ENCODE measurements at regions not wholly inside any gene's neighbourhood (a gene's known extent, or its start where the extent isn't known, plus 50 kb on each side); places are given as distances from the start of the nearest gene placed in this dataset.

- no peaks in the 10 kb centered on the region for H3K4me1 Mint-ChIP-seq (ENCODE audit: low read depth)
- H3K4me3 Mint-ChIP-seq: no peak overlapping the region
- H3K9me3 Mint-ChIP-seq (ENCODE audit: insufficient read depth): no peaks in the 10 kb centered on the region
- no peaks in the 10 kb centered on the region for H3K36me3 Mint-ChIP-seq (ENCODE audit: low read depth)
- H3K27me3 Mint-ChIP-seq (ENCODE audit: low read depth): peaks cover 7% of the 10 kb centered on the region
- ChIA-PET CTCF (no interaction called here), POLR2A (no interaction called here)
- ATAC-seq (no peak), DNase-seq (no peak)
- no peak overlapping the region for H3K27ac Mint-ChIP-seq
Measured at GRCh38 chr17:79214459-79214858, 139.8 kb downstream of the ENGASE start.

GRCh38 chr17:79213305-79213704 lies 138.7 kb downstream of the ENGASE start:
- Mint-ChIP-seq H3K36me3 (ENCODE audit: low read depth) (no peaks in the 10 kb centered on the region), H3K4me3 (no peak overlapping the region), H3K9me3 (ENCODE audit: insufficient read depth) (no peaks in the 10 kb centered on the region), H3K4me1 (ENCODE audit: low read depth) (no peaks in the 10 kb centered on the region), H3K27ac (no peak overlapping the region), H3K27me3 (ENCODE audit: low read depth) (peaks cover 2% of the 10 kb centered on the region)
- DNase-seq (no peak), ATAC-seq (no peak)
- ChIA-PET POLR2A (no interaction called here), CTCF (no interaction called here)

DNA sequence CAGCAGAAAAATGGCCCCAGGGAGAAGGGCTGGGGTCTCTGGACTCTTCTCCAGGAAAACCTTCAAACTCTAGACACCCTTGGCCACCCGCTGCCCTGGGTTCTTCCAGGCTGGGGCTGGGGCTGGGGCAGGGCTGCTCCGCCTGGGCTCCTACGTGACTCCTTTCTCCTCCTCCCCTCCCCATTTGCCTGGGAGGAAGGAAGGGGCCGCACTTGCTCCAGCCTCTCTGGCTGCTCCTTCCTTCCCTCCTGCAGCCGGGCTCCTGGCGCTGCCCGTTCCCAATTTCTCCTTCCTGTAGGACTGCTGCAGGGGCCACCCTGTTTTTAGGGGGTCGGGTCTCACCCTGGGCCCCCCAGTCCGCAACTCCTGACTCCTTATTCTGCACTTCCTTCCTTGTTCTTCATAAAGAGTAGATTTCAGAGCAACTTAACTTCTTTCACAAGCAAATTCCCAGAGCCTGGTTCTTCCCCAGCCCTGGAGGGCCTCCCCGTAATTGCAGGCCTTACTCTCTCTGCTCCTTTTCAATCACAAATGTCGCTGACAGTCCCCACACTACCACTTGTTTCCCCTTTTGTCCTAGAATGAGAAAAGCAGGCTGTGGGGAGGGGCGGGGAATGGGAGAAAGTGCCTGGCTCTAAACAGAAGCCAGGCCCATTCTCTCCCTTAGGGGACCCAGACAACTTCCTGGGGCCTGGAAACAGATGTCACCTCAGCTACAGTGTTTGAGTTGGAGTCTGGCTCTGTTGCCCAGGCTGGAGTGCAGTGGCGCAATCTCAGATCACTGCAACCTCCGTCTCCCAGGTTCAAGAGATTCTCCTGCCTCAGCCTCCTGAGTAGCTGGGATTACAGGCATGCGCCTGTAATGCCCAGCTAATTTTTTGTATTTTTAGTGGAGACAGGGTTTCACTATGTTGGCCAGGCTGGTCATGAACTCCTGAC lies 137.8 kb downstream of the ENGASE start:
- ChIA-PET CTCF (no interaction called here), POLR2A (no interaction called here)

GRCh38 chr17:79211061-79211770 lies 136.6 kb downstream of the ENGASE start:
- no peak for ATAC-seq
- no peak for DNase-seq
- POLR2A ChIA-PET: no interaction called here
- Mint-ChIP-seq H3K27me3 (ENCODE audit: low read depth) (peaks cover 5% of the 10 kb centered on the region), H3K4me1 (ENCODE audit: low read depth) (no peaks in the 10 kb centered on the region), H3K27ac (no peak overlapping the region), H3K4me3 (no peak overlapping the region), H3K36me3 (ENCODE audit: low read depth) (no peaks in the 10 kb centered on the region), H3K9me3 (ENCODE audit: insufficient read depth) (no peaks in the 10 kb centered on the region)
- CTCF ChIA-PET: no interaction called here

More for the DNA sequence above, 137.8 kb downstream of the ENGASE start:
- Mint-ChIP-seq H3K27ac (no peak overlapping the region), H3K36me3 (ENCODE audit: low read depth) (no peaks in the 10 kb centered on the region), H3K4me1 (ENCODE audit: low read depth) (no peaks in the 10 kb centered on the region), H3K27me3 (ENCODE audit: low read depth) (peaks cover 3% of the 10 kb centered on the region), H3K4me3 (no peak overlapping the region), H3K9me3 (ENCODE audit: insufficient read depth) (no peaks in the 10 kb centered on the region)
- DNase-seq (no peak), ATAC-seq (no peak)

- H3K9me3 Mint-ChIP-seq (ENCODE audit: insufficient read depth): no peaks in the 10 kb centered on the region
- H3K27me3 Mint-ChIP-seq (ENCODE audit: low read depth): peaks cover 5% of the 10 kb centered on the region
- no peak for DNase-seq
- H3K4me1 Mint-ChIP-seq (ENCODE audit: low read depth): no peaks in the 10 kb centered on the region
- H3K27ac Mint-ChIP-seq: no peak overlapping the region
- no peaks in the 10 kb centered on the region for H3K36me3 Mint-ChIP-seq (ENCODE audit: low read depth)
- no peak overlapping the region for H3K4me3 Mint-ChIP-seq
- no peak for ATAC-seq
- CTCF ChIA-PET: no interaction called here
- POLR2A ChIA-PET: no interaction called here
Measured at GRCh38 chr17:79210638-79211037, 136.0 kb downstream of the ENGASE start.

DNA sequence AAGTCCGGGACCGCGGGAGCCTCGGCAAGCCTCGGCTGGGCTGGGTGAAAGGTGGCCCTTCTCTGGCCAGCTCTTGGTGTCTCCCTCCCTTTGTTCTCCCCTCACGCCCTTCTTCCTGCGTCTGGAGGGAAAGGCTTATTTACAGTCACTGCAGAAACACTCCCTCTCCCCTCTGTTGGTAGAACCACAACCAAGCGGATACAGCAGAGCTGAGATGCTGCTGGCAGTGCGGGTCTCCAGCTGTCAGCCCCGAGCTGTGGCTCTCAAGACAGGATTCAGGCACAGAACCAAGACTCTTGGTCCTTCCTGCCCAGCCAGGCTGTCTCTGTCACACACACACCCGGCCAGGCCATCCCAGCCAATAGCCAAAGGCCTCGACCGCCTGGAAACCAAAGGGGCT lies 133.3 kb downstream of the ENGASE start:
- no peak for ATAC-seq
- Mint-ChIP-seq H3K36me3 (ENCODE audit: low read depth) (no peaks in the 10 kb centered on the region), H3K27ac (no peak overlapping the region), H3K9me3 (ENCODE audit: insufficient read depth) (no peaks in the 10 kb centered on the region), H3K4me1 (ENCODE audit: low read depth) (no peaks in the 10 kb centered on the region), H3K4me3 (no peak overlapping the region), H3K27me3 (ENCODE audit: low read depth) (peaks cover 5% of the 10 kb centered on the region)
- CTCF ChIA-PET: no interaction called here
- POLR2A ChIA-PET: no interaction called here
- no peak for DNase-seq

- no peaks in the 10 kb centered on the region for H3K36me3 Mint-ChIP-seq (ENCODE audit: low read depth)
- no peak overlapping the region for H3K4me3 Mint-ChIP-seq
- ATAC-seq (no peak), DNase-seq (no peak)
- no peak overlapping the region for H3K27ac Mint-ChIP-seq
- H3K27me3 Mint-ChIP-seq (ENCODE audit: low read depth): peaks cover 5% of the 10 kb centered on the region
- POLR2A ChIA-PET: no interaction called here
- no peaks in the 10 kb centered on the region for H3K9me3 Mint-ChIP-seq (ENCODE audit: insufficient read depth)
- H3K4me1 Mint-ChIP-seq (ENCODE audit: low read depth): no peaks in the 10 kb centered on the region
- CTCF ChIA-PET: interaction anchor here (1.5 kb wide), 1 partner anchor 186 kb away, joined by 3 read pairs; no protein-coding TSS in a partner anchor
Measured at GRCh38 chr17:79205688-79206205, 131.1 kb downstream of the ENGASE start.

DNA sequence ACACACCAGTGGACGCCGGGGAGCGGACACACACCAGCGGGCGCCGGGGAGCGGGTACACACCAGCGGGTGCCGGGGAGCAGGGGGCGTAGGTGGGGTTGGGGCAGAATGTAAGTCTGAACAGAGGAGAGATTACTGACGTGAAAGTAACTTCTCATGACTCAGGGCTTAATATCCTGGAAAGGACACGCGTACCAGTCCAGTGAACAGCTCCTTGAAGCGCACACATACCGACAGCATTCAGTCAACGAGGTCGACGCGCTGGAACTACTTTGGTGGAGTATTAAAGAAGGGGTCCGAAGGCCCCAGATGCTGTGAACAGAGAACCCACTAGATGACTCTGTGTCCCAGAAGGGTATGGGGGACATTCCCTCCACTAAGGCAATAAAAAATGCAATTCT lies 129.6 kb downstream of the ENGASE start:
- ATAC-seq: no peak

DNA sequence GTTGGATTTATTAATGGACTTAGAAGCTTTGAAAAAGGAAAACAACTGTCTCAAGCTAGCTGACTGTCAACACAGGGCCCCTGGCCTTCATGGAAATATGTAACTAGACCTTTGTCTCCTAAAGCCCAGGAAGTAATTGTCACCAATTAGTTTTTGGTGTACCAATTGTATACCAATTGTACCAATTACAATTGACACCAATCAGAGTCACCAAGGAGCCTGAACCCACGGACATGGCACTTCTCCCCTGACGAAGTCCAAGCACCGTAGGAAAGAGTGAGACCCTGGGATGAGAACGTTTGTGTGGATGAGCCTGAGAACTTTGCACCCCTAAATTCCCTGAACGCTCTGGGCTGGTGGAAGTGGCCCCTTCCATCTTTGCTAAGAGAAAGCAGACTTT lies 129.0 kb downstream of the ENGASE start:
- Mint-ChIP-seq H3K27me3 (ENCODE audit: low read depth) (peaks cover 5% of the 10 kb centered on the region), H3K27ac (no peak overlapping the region), H3K36me3 (ENCODE audit: low read depth) (no peaks in the 10 kb centered on the region), H3K4me1 (ENCODE audit: low read depth) (no peaks in the 10 kb centered on the region), H3K9me3 (ENCODE audit: insufficient read depth) (no peaks in the 10 kb centered on the region), H3K4me3 (no peak overlapping the region)
- ATAC-seq: no peak
- no peak for DNase-seq
- ChIA-PET POLR2A (no interaction called here), CTCF (no interaction called here)

More for the DNA sequence above, 129.6 kb downstream of the ENGASE start:
- Mint-ChIP-seq H3K4me3 (no peak overlapping the region), H3K4me1 (ENCODE audit: low read depth) (no peaks in the 10 kb centered on the region), H3K27me3 (ENCODE audit: low read depth) (peaks cover 5% of the 10 kb centered on the region), H3K27ac (no peak overlapping the region), H3K9me3 (ENCODE audit: insufficient read depth) (no peaks in the 10 kb centered on the region), H3K36me3 (ENCODE audit: low read depth) (no peaks in the 10 kb centered on the region)
- POLR2A ChIA-PET: no interaction called here
- DNase-seq: no peak
- CTCF ChIA-PET: no interaction called here

DNA sequence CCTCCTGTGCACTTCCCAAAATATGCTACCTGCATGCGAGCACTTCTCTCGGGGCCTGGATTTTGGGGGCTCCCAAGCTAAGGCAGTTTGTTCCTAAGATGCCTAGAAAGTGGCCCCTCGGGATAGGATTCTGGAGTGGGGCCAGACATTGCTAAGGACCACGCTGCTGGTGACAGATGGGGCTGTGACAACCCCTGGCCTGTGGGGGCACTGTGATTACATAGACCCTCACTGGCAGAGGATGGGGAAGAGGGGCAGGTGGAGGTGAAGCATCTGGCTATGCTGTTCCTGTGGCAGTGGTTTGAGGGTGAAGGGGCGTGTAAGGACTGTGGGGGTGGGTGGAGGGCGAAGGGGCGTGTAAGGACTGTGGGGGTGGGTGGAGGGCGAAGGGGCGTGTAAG lies 128.4 kb downstream of the ENGASE start:
- no peak overlapping the region for H3K4me3 Mint-ChIP-seq
- no peaks in the 10 kb centered on the region for H3K4me1 Mint-ChIP-seq (ENCODE audit: low read depth)
- no peaks in the 10 kb centered on the region for H3K36me3 Mint-ChIP-seq (ENCODE audit: low read depth)
- H3K9me3 Mint-ChIP-seq (ENCODE audit: insufficient read depth): no peaks in the 10 kb centered on the region
- peaks cover 5% of the 10 kb centered on the region for H3K27me3 Mint-ChIP-seq (ENCODE audit: low read depth)
- ChIA-PET POLR2A (no interaction called here), CTCF (no interaction called here)
- H3K27ac Mint-ChIP-seq: no peak overlapping the region
- ATAC-seq (no peak), DNase-seq (no peak)

DNA sequence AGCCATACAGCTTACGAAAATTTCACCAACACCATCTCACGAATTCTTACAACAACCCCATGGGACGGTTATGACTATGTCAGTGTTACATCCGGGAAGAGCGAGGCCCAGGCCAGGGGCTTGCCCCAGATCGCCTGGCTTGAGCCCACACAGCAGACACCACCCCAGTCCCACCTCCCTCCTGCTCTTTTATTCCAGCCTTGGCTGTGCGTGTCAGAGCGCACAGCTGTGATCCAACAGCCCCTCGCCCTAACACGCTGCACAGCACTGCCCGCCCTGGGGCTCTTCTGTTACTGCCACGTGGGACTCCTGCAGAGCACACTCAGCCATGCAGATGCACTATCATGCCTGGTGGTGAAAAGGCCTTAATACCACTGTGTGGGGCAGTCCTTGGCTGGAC lies 127.9 kb downstream of the ENGASE start:
- Mint-ChIP-seq H3K4me3 (no peak overlapping the region), H3K4me1 (ENCODE audit: low read depth) (no peaks in the 10 kb centered on the region), H3K36me3 (ENCODE audit: low read depth) (no peaks in the 10 kb centered on the region), H3K27ac (no peak overlapping the region), H3K9me3 (ENCODE audit: insufficient read depth) (no peaks in the 10 kb centered on the region), H3K27me3 (ENCODE audit: low read depth) (peaks cover 3% of the 10 kb centered on the region)
- ChIA-PET POLR2A (no interaction called here), CTCF (no interaction called here)
- no peak for DNase-seq
- ATAC-seq: no peak

GRCh38 chr17:79201536-79202227 lies 127.1 kb downstream of the ENGASE start:
- Mint-ChIP-seq H3K27ac (no peak overlapping the region), H3K4me3 (no peak overlapping the region)
- POLR2A ChIA-PET: no interaction called here

More at GRCh38 chr17:79201536-79202227, 127.1 kb downstream of the ENGASE start:
- Mint-ChIP-seq H3K36me3 (ENCODE audit: low read depth) (no peaks in the 10 kb centered on the region), H3K27me3 (ENCODE audit: low read depth) (peaks cover 1% of the 10 kb centered on the region), H3K4me1 (ENCODE audit: low read depth) (no peaks in the 10 kb centered on the region), H3K9me3 (ENCODE audit: insufficient read depth) (no peaks in the 10 kb centered on the region)
- DNase-seq (no peak), ATAC-seq (no peak)
- CTCF ChIA-PET: no interaction called here

All from activated CD8-positive, alpha-beta T cell treated with anti-CD3 and anti-CD28 coated beads, Interleukin-2, amount 10 ng/mL, durations not matched to agents 7 days and 5 days (primary cell).